H1 (cell line): ENCODE measurements at regions not wholly inside any gene's neighbourhood (a gene's known extent, or its start where the extent isn't known, plus 50 kb on each side); places are given as distances from the start of the nearest gene placed in this dataset.

ENCODE experiments used
- CTCF ChIA-PET: fragments of 300-600 bp; sonication (Branson Sonifier 250); formaldehyde crosslinking; loops from one replicate; lab custom pipeline; 2021; ENCODE audit not compliant: partially characterized antibody; lab: Charles Lee
- POLR2A ChIA-PET: fragments of 300-600 bp; sonication (Branson Sonifier 250); formaldehyde crosslinking; loops from one replicate; lab custom pipeline; 2021; ENCODE audit warnings: inconsistent platforms; ENCODE audit not compliant: partially characterized antibody; lab: Charles Lee
- DNase-seq, 2 experiments: peaks; one replicate each; pipeline versions ENCODE4 v3.0.0 to v3.0.0-alpha.2; 2010 to 2022; ENCODE audit warnings: low spot score in 2 of 2, low read depth in 1 of 2, mixed read lengths in 1 of 2
- FAIRE-seq: peaks from 2 replicates; lab custom pipeline; 2011; peaks lifted over from hg19 to GRCh38; lab: Jason Lieb, UNC
- H2AFZ ChIP-seq: 2 replicates; pipeline ENCODE4 v1.8.1; 2012; ENCODE audit warnings: low read length, inconsistent platforms
- H2AK5ac ChIP-seq: 2 replicates; pipeline ENCODE4 v1.6.1; 2013; ENCODE audit warnings: low read depth, low read length
- H2BK120ac ChIP-seq: replicated peaks from 2 replicates; pipeline ENCODE3; 2013; ENCODE audit warnings: low read depth, low read length, inconsistent platforms
- H2BK12ac ChIP-seq: 2 replicates; pipeline ENCODE4 v1.6.1; 2013; ENCODE audit warnings: low read depth, low read length
- H2BK15ac ChIP-seq: 2 replicates; pipeline ENCODE4 v1.6.1; 2013; ENCODE audit warnings: low read length
- H2BK20ac ChIP-seq: 2 replicates; pipeline ENCODE4 v1.6.1; 2013; ENCODE audit warnings: low read length
- H2BK5ac ChIP-seq: 2 replicates; pipeline ENCODE4 v1.6.1; 2013; ENCODE audit warnings: low read depth, low read length
- H3K14ac ChIP-seq: 2 replicates; pipeline ENCODE4 v1.6.1; 2013; ENCODE audit warnings: inconsistent platforms; ENCODE audit not compliant: insufficient read length
- H3K18ac ChIP-seq: 2 replicates; pipeline ENCODE4 v1.6.1; 2013; ENCODE audit warnings: low read length; ENCODE audit errors: extremely low read depth
- H3K23ac ChIP-seq: 2 replicates; pipeline ENCODE4 v1.6.1; 2013; ENCODE audit warnings: inconsistent platforms; ENCODE audit not compliant: insufficient read length
- H3K23me2 ChIP-seq: 2 replicates; pipeline ENCODE4 v1.6.1; 2013; ENCODE audit warnings: low read depth, low read length
- H3K27ac ChIP-seq: 2 replicates; pipeline ENCODE4 v1.6.1; 2011; ENCODE audit warnings: low read depth, low read length, inconsistent platforms
- H3K27me3 ChIP-seq, 4 experiments: replicated peaks in 1 of 4; 1 replicate in 1 of 4; 2 replicates in 3 of 4; pipeline versions ENCODE4 v1.6.1 to v1.8.1; 2011 to 2013; ENCODE audit warnings: low read length in 3 of 4, mild to moderate bottlenecking in 3 of 4, inconsistent platforms in 2 of 4, mixed read lengths in 2 of 4, moderate library complexity in 1 of 4; ENCODE audit not compliant: control insufficient read depth in 3 of 4, insufficient read depth in 3 of 4; ENCODE audit errors: extremely low read depth in 1 of 4
- H3K36me3 ChIP-seq, 4 experiments: 2 replicates each; pipeline versions ENCODE4 v1.6.1 to v1.8.1; 2011 to 2013; ENCODE audit warnings: mild to moderate bottlenecking in 4 of 4, low read length in 3 of 4, moderate library complexity in 2 of 4, control low read depth in 1 of 4, inconsistent platforms in 1 of 4; ENCODE audit not compliant: insufficient read depth in 4 of 4, control insufficient read depth in 2 of 4
- H3K4ac ChIP-seq: replicated peaks from 2 replicates; pipeline ENCODE3; 2013; ENCODE audit warnings: low read length, low read depth, mixed read lengths, inconsistent platforms; ENCODE audit not compliant: insufficient read length
- H3K4me1 ChIP-seq, 4 experiments: replicated peaks in 1 of 4; 1 replicate in 1 of 4; 2 replicates in 3 of 4; pipeline versions ENCODE4 v1.6.1 to v1.8.1; 2011 to 2013; ENCODE audit warnings: low read length in 3 of 4, inconsistent platforms in 2 of 4, mixed read lengths in 1 of 4; ENCODE audit not compliant: insufficient read depth in 4 of 4, control insufficient read depth in 3 of 4
- H3K4me2 ChIP-seq, 2 experiments: 2 replicates each; pipeline versions ENCODE4 v1.6.1 to v1.8.1; 2011 to 2013; ENCODE audit warnings: low read depth in 2 of 2, low read length in 2 of 2, control low read depth in 1 of 2, inconsistent platforms in 1 of 2, mild to moderate bottlenecking in 1 of 2; ENCODE audit not compliant: insufficient read depth in 1 of 2
- H3K4me3 ChIP-seq, 4 experiments: fragments of 200-600, 300-600 bp in 1 of 4; sonication (generic), shearing (Covaris generic), sonication (Bioruptor Twin) in 1 of 4; 2 replicates each; pipeline versions ENCODE4 v1.5.1 to v1.8.1; 2011 to 2016; ENCODE audit warnings: low read length in 4 of 4, low read depth in 3 of 4, control low read depth in 2 of 4, inconsistent platforms in 2 of 4, mild to moderate bottlenecking in 2 of 4, mixed read lengths in 1 of 4, moderate library complexity in 1 of 4; ENCODE audit not compliant: insufficient read depth in 2 of 4; ENCODE audit errors: extremely low read depth in 1 of 4
- H3K56ac ChIP-seq: replicated peaks from 2 replicates; pipeline ENCODE3; 2013; ENCODE audit warnings: low read depth, mild to moderate bottlenecking, mixed read lengths, low read length, inconsistent platforms; ENCODE audit not compliant: insufficient read length
- H3K79me1 ChIP-seq: 2 replicates; pipeline ENCODE4 v1.6.1; 2013; ENCODE audit warnings: low read depth, low read length, control low read depth
- H3K79me2 ChIP-seq, 2 experiments: 2 replicates each; pipeline versions ENCODE4 v1.6.1 to v1.8.1; 2012 to 2013; ENCODE audit warnings: low read length in 2 of 2, mild to moderate bottlenecking in 2 of 2, inconsistent platforms in 1 of 2; ENCODE audit not compliant: insufficient read depth in 2 of 2, control insufficient read depth in 1 of 2
- H3K9ac ChIP-seq, 4 experiments: replicated peaks in 1 of 4; 1 replicate in 1 of 4; 2 replicates in 3 of 4; pipeline versions ENCODE4 v1.6.1 to v1.8.1; 2011 to 2013; ENCODE audit warnings: low read depth in 3 of 4, low read length in 3 of 4, control low read depth in 2 of 4, mild to moderate bottlenecking in 2 of 4, moderate library complexity in 2 of 4, inconsistent platforms in 1 of 4; ENCODE audit errors: extremely low read depth in 1 of 4
- H3K9me3 ChIP-seq, 2 experiments: 2 replicates each; pipeline versions ENCODE4 v1.6.1 to v1.8.1; 2012 to 2013; ENCODE audit warnings: mild to moderate bottlenecking in 2 of 2, moderate library complexity in 2 of 2, control low read depth in 1 of 2, inconsistent platforms in 1 of 2, low read depth in 1 of 2, low read length in 1 of 2, mixed read lengths in 1 of 2; ENCODE audit not compliant: insufficient read depth in 2 of 2
- H4K20me1 ChIP-seq, 2 experiments: replicated peaks in 1 of 2; 2 replicates each; pipeline versions ENCODE3 to v1.8.1; 2011 to 2013; ENCODE audit warnings: inconsistent platforms in 2 of 2, low read length in 2 of 2, mild to moderate bottlenecking in 1 of 2; ENCODE audit not compliant: insufficient read depth in 2 of 2, control insufficient read depth in 1 of 2
- H4K5ac ChIP-seq: 2 replicates; pipeline ENCODE4 v1.6.1; 2013; ENCODE audit warnings: low read length, low read depth, mixed read lengths, inconsistent platforms; ENCODE audit not compliant: insufficient read length
- H4K8ac ChIP-seq: 2 replicates; pipeline ENCODE4 v1.8.0; 2013; ENCODE audit warnings: mild to moderate bottlenecking, moderate library complexity, low read length, inconsistent platforms; ENCODE audit not compliant: insufficient read depth; ENCODE audit errors: extremely low read depth
- H4K91ac ChIP-seq: replicated peaks from 2 replicates; pipeline ENCODE3; 2013; ENCODE audit warnings: low read length, mixed read lengths, inconsistent platforms; ENCODE audit not compliant: insufficient read length
- ASH2L ChIP-seq: fragments of 200-600, 300-600 bp; sonication (generic); IDR thresholded peaks from one replicate; pipeline ENCODE4 v1.7.1; 2017; ENCODE audit warnings: low read length
- ATF3 ChIP-seq: IDR thresholded peaks from 2 replicates; pipeline ENCODE4 v1.6.1; 2011; ENCODE audit warnings: low read depth, mild to moderate bottlenecking, low read length; ENCODE audit not compliant: insufficient read depth
- BCL11A ChIP-seq, 2 experiments: IDR thresholded peaks; one replicate each; pipeline ENCODE4 v1.6.1; 2011; ENCODE audit warnings: low read depth in 2 of 2, low read length in 2 of 2, mild to moderate bottlenecking in 2 of 2
- CHD1 ChIP-seq: IDR thresholded peaks from 2 replicates; pipeline ENCODE4 v1.6.1; 2012; ENCODE audit warnings: low read depth, low read length, improper control_type of control experiment
- JUN ChIP-seq: IDR thresholded peaks from 2 replicates; pipeline ENCODE4 v1.6.1; 2011; ENCODE audit warnings: low read depth, mild to moderate bottlenecking, improper control_type of control experiment, low read length
- JUND ChIP-seq: IDR thresholded peaks from 2 replicates; pipeline ENCODE4 v1.6.1; 2011; ENCODE audit warnings: mild to moderate bottlenecking, improper control_type of control experiment, low read length
- SUZ12 ChIP-seq: fragments of 200-600 bp; sonication (generic); IDR thresholded peaks from 2 replicates; pipeline ENCODE4 v1.6.1; 2012; ENCODE audit warnings: mild to moderate bottlenecking, inconsistent platforms, low read length, moderate library complexity, mixed read lengths
- WGBS, 2 experiments: shearing (Covaris generic) in 1 of 2; methylation state at CpG; one replicate each; pipeline versions ENCODE4 v1.1.6 to v1.1.7; 2013 to 2015; ENCODE audit warnings: low lambda C conversion rate in 2 of 2, mixed read lengths in 2 of 2, inconsistent platforms in 1 of 2, low coverage in 1 of 2, missing lambda C conversion rate in 1 of 2; ENCODE audit not compliant: insufficient replicate concordance in 2 of 2, insufficient coverage in 1 of 2, insufficient read length in 1 of 2; ENCODE audit errors: extremely low coverage in 1 of 2, missing lambda C conversion rate in 1 of 2; 5-methylcytosine and 5-hydroxymethylcytosine counted together

- Histone ChIP-seq H3K23ac (no peak overlapping the region), H3K14ac (no peak overlapping the region), H3K36me3 (no peaks in the 10 kb centered on the region), H2BK5ac (no peak overlapping the region), H3K27me3 (no peaks in the 10 kb centered on the region), H3K9ac (no peak overlapping the region), H4K20me1 (no peaks in the 10 kb centered on the region), H3K4me1 (peaks cover 0 to 5% (median 0%) of the 10 kb centered on the region in 4 experiments; a peak in 2 of 7 replicates), H3K27ac (no peak overlapping the region), H2BK12ac (0 out of 2 replicates have a peak overlapping the region, but pooled peaks have one; percentile 29), H4K5ac (no peak overlapping the region), H2BK20ac (no peak overlapping the region), H3K56ac (no peak overlapping the region), H2AK5ac (no peak overlapping the region), H3K4me3 (no peak overlapping the region), H3K9me3 (no peaks in the 10 kb centered on the region), H3K79me1 (no peaks in the 10 kb centered on the region), H3K79me2 (no peaks in the 10 kb centered on the region), H2AFZ (no peak overlapping the region), H2BK120ac (no peak overlapping the region), H3K4me2 (no peak overlapping the region), H4K91ac (no peak overlapping the region), H4K8ac (peak overlapping the region; percentile 51; the same call in 1 of the 2 replicates), H3K23me2 (no peaks in the 10 kb centered on the region), H2BK15ac (no peak overlapping the region), H3K4ac (no peak overlapping the region), H3K18ac (no peak overlapping the region)
- TF ChIP-seq BCL11A (IDR thresholded peaks at IDR 0.05; ENCODE audit: low read depth in 2 of 2, low read length in 2 of 2) (no peak), CHD1 (no peak), JUND (no peak), JUN (no peak), ATF3 (no peak), SUZ12 (no peak), ASH2L (no peak)
- WGBS, 2 experiments: 90% methylated on average over 10 of the region's 10 CpGs; no CpG with 5 or more reads in 1 of the 2 experiments
- CTCF ChIA-PET: interaction anchor here (0.6 to 1.3 kb wide), 2 partner anchors 215 to 231 kb away, joined by 3 read pairs; no protein-coding TSS in a partner anchor
- FAIRE-seq: no peak
- POLR2A ChIA-PET: interaction anchor here (0.7 kb wide), 1 partner anchor 8 kb away, joined by 3 read pairs; no protein-coding TSS in a partner anchor
- no peak for DNase-seq
Observed at GRCh38 chr7:3168869-3169268, 125.2 kb upstream of the CARD11 start.
